ENCODE measurements at regions not wholly inside any gene's neighbourhood (a gene's known extent, or its start where the extent isn't known, plus 50 kb on each side); places are given as distances from the start of the nearest gene placed in this dataset.
"Not testable (repeated sequence)": the region's sequence is repeated elsewhere in the genome, so short reads cannot be mapped to it uniquely, and the experiment has no call there.

- not testable (repeated sequence) for DNase-seq (ENCODE audit: low read depth)
Observed at GRCh38 chr1:101428083-101428482, 191.3 kb downstream of the S1PR1 start.

- DNase-seq (ENCODE audit: low read depth): no peak
Observed at GRCh38 chr1:101428562-101428961, 191.7 kb downstream of the S1PR1 start.

DNA sequence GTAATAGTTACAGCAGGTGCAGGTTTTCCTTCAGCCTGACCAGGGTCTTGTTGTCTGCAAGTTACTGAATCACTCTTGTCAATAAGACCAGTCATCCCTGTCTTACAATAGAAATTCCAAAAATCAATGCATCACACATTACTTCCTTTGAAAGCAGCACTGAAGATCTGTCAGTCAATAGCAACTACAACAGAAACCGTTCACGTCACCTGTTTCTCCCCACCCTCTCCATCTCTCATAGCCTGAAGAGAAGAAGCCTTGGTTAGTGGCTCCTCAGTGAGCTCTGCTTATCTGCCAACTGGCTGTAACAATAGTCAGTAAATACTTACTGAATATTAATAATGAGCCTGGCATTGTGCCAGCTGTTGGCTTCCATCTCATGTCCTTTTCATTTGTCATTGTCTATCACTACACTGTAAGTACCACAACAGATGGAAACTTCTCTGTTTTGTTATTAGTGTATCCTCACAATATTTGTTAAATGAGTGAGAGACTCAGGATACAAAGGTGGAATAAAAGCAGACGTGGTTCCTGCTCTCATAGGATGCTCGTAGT, 195.2 kb downstream of the S1PR1 start:
- DNase-seq (ENCODE audit: low read depth): no peak

GRCh38 chr1:101435831-101436511, 199.2 kb downstream of the S1PR1 start:
- no peak for DNase-seq (ENCODE audit: low read depth)

GRCh38 chr1:101437800-101438199, 201.0 kb downstream of the S1PR1 start:
- no peak for DNase-seq (ENCODE audit: low read depth)

DNA sequence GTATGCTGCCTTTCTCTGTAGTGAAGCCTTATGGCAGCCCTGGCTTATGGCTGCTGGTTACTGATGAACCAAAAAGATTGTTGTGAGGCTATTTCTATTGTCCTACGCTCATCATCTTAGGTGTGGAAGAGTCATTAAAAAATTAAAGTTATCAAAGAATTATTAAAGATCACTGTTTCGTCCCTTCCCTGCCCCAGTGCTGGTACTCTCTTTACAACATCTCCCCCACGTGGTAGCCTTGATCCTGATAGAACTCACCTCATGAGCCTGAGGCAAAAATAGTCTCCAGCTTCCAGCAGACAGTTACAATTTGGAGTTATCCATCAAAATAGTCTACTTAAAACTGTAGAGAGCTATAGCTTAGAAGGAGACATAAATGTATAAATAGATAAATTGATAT, 201.5 kb downstream of the S1PR1 start:
- DNase-seq (ENCODE audit: low read depth): no peak

DNA sequence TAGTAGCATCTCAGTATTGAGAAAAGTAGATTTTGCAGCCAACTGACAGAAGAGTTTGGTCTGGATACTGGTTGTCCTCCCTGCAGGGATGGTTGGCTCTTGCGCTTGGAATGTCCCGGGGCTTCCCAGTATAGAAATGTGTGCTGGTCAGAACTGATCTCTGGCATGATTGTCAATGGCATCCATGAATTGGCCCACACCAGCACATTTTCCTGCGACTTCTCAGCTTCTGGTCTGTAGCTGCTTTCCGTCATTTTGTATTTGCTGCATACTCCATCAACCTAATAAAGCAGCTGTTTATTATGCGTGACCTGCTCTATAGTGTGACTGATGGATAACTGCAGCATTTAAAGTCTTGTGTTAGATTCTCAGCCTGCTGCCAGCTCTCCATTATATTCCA, 203.7 kb downstream of the S1PR1 start:
- no peak for DNase-seq (ENCODE audit: low read depth)

DNA sequence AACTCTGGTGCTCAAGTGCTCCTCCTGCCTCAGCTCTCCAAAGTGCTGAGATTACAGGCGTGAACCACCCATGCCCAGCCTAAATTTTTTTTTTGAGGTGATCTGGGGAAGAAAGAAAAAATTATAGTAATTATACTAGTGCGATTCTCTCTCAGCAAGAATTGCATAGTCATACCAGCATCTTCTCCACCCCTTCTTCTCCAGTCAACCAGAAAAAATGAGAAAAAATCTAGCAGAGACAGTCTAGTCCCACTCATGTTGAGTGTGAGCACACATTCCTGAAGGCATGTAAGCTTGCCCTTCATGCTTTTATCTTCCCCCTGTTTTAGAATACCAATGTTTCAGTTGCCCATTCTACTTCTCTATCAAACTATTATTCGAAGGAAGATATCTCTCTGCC, 207.6 kb downstream of the S1PR1 start:
- DNase-seq (ENCODE audit: low read depth): no peak

DNA sequence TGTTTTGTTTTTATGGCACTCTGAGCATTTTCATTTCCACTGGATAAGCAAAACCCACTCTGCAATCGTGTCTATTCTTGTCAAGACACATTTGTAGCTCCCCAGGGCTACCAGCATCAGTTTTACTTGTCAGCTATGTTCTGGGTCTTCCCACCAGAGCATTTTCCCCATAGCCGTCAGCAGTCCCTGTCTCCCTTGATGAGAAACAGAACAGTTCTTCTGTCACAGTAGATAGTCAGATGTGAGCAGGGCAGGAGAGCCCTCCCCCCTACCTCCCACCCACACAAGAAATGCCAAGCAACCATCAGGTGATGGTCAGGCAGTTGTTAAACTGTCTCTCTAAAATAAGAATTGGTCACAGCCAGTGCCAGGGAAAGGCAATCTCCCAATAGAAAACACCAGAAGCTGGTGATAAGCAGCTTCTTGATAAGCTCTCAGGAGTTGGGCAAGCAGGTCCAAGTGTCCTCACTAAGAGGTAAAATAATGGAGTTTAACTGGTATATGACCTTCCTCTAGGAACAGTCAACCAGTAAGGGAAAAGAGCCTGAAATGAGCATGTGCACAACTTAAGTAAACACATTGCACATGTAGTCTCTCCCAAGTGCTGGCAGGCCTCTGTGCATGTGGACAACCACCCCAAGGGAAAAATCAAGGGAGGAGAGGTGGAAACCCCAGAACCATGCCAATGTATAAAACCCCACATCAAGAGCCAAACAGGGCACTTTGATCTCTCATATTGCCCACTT, 208.2 kb downstream of the S1PR1 start:
- DNase-seq (ENCODE audit: low read depth): no peak

DNA sequence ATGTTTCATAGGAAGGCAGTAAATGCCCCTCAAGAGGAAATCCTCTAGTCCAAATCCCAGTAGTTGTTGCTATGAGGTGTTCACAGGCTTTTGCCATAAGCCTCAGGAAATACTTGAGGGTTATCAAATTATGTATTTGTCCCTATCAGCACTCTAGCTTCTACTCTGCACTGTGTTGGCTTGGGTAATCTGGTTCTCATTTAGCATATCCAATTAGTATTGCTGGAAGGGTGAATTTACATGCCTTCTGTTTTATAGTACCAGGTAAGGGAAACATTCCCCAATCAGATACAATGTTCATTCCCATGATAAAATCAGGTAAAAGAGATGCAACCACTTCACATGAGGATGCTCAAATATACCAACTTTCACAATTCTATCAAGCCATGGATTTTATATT, 211.2 kb downstream of the S1PR1 start:
- DNase-seq (ENCODE audit: low read depth): no peak

- not testable (repeated sequence) for DNase-seq (ENCODE audit: low read depth)
Observed at GRCh38 chr1:101450691-101451090, 213.9 kb downstream of the S1PR1 start.

DNA sequence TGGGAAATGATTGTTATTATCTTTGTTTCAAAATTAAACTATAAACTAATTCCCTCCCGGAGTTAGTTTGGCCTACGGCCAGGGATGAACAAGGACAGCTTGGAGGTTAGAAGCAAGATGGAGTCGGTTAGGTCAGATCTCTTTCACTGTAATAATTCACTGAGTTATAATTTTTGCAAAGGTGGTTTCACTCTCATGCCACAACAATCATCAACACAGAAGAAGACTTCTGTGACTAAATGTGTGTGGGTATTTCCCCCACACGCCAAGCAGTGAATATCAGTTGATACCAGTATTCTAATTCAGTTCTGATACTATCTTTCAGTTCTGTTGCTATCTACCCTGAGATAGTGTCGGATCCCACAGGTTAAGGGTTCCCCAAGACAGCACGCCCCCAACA, 215.1 kb downstream of the S1PR1 start:
- DNase-seq (ENCODE audit: low read depth): no peak

GRCh38 chr1:101452825-101453224, 216.0 kb downstream of the S1PR1 start:
- DNase-seq (ENCODE audit: low read depth): no peak

DNA sequence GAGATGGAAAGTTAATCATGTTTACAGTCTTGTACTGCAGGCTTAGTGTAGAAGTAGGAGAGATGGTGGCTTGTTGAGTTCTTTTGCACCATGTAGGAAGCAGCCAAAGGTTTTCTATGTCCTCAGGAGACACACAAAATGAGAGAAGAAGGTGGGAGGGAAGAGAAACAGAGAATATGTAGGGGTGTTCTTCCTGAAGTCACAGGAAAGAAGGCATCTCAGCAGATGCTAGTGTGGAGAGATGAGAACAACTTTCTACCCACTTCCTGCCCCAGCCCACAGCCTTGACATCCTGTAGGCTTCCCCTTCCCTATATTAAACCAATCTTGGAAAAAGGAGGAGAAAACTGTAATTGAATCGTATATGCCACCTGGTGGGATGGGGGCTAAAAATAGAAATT, 217.0 kb downstream of the S1PR1 start:
- no peak for DNase-seq (ENCODE audit: low read depth)

DNA sequence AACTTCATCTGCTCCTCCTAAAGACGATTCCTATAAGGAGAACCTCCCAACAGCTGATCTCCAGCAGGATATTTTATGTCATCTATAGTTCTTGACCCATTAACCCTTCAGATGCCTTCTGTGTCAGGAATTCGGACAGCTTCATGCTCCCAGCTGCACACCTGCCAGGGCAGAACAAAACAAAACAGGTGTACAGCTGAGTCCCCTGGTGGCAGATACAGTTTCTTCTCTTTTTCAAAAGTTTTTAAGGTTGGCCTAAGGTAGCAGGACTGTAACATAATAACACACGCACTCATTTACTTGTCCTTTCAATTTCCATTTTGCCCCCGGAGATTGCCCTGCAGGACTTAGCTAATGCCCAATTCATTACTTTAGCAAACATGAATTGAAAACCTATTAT, 218.3 kb downstream of the S1PR1 start:
- DNase-seq (ENCODE audit: low read depth): no peak

DNA sequence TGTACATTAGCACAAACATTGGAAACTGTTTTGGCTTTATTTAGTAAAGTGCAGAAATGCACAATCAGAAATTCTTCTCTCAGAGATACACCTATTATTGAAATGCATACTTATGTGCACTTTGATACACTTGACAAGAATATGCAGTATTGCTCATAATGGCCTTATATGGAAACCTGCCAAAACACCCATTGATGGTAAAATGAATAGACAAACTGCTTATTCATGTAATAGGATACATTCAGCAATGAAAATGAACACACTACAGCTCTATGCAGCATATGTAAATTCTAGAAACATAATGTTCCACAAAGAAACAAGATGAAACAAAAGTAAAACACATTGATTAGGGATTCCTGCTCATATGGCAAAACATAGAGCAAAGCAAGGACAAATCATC, 223.9 kb downstream of the S1PR1 start:
- no peak for DNase-seq (ENCODE audit: low read depth)

GRCh38 chr1:101463195-101463594, 226.4 kb downstream of the S1PR1 start:
- no peak for DNase-seq (ENCODE audit: low read depth)

DNA sequence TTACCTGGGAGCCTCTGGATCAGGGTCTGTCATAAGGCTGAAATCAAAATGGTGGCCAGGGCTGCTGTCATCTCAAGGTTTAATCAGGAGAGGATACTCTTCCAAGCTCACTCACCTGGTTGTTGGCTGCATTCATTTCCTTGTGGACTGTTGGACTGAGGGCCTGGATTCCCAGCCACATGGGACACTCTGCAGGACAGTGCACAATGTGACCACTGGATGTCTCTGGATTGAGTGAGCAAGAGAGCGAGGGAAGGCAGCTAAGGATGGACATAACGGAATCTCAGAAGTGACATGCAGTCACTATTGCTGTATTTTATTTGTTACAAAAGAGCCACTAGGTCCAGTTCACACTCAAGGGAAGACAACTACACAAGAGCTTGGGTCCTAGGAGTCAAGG, 229.1 kb downstream of the S1PR1 start:
- DNase-seq (ENCODE audit: low read depth): no peak

DNA sequence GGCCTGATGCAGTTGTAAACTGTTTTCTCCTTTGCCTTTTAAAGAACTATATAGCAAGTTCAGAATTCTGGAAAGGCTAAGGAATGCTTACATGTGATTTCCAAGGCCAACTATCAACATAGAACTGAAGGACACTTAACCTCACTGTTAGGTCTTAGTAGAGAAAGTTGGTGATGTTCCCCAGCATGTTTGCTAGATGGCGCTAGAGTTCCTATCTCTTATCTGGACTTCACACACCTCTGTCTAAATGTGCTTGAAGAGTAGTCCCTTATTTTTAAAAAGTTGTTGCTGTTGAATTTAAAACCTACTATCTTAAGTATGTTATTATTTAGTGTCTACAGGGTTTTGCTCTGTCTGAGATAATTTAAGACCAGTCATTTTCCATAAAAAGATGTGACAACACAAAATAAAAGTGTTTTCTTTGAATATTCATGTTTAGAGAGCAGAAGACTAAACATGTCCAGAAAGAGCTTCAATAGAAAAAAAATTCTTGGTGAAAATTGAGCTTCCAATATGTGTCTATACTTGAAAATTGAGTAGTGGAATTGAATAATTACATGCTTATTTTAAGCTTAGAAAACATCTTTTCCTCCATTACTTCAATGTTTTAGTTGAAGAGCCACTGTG, 237.3 kb downstream of the S1PR1 start:
- DNase-seq (ENCODE audit: low read depth): no peak

- DNase-seq (ENCODE audit: low read depth): no peak
Observed at GRCh38 chr1:101476541-101476940, 239.7 kb downstream of the S1PR1 start.

- no peak for DNase-seq (ENCODE audit: low read depth)
Observed at GRCh38 chr1:101479945-101480344, 243.1 kb downstream of the S1PR1 start.

DNA sequence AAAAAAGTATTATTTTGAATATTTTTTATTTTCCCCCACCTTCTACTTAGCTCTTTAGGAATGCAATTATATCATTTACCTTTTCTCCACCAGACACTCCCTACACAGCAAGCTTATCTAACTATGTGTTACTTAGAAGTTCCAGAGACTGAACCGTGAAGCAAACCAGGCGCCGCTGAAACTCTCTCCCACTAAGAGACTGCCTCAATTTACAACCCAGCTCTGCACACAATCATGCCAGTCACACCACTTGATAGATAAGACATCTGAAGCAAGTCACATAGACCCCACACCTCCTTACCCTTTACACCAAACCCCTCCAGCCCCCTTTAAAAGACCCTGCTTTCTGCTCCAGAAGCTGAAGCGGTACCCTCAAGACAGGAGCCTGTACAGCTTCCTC, 245.5 kb downstream of the S1PR1 start:
- no peak for DNase-seq (ENCODE audit: low read depth)
